Activated CD4-positive, alpha-beta memory T cell treated with anti-CD3 and anti-CD28 coated beads, Interleukin-2, amount 10 ng/mL, durations not matched to agents 7 days and 5 days (primary cell): ENCODE measurements at regions not wholly inside any gene's neighbourhood (a gene's known extent, or its start where the extent isn't known, plus 50 kb on each side); places are given as distances from the start of the nearest gene placed in this dataset.

ENCODE experiments used
- CTCF ChIA-PET: fragments of 350-600 bp; sonication (Branson Sonifier 250); formaldehyde crosslinking; loops from one replicate; lab custom pipeline; 2021; ENCODE audit warnings: antibody characterized with exemption, inconsistent platforms; lab: Charles Lee
- POLR2A ChIA-PET: fragments of 350-600 bp; sonication (Branson Sonifier 250); formaldehyde crosslinking; loops from one replicate; lab custom pipeline; 2021; ENCODE audit warnings: antibody characterized with exemption; lab: Charles Lee
- DNase-seq: peaks from one replicate; pipeline ENCODE4 v3.0.0-alpha.2; 2020
- H3K27ac Mint-ChIP-seq: one replicate; pipeline ENCODE4 v1.8.0; 2021; ENCODE audit warnings: mild to moderate bottlenecking, mixed read lengths
- H3K27me3 Mint-ChIP-seq: one replicate; pipeline ENCODE4 v1.8.0; 2021; ENCODE audit warnings: mixed read lengths
- H3K36me3 Mint-ChIP-seq: one replicate; pipeline ENCODE4 v1.8.0; 2021; ENCODE audit warnings: low read depth, mixed read lengths
- H3K4me1 Mint-ChIP-seq: one replicate; pipeline ENCODE4 v1.8.0; 2021; ENCODE audit warnings: mixed read lengths
- H3K4me3 Mint-ChIP-seq: one replicate; pipeline ENCODE4 v1.8.0; 2021; ENCODE audit warnings: mild to moderate bottlenecking, mixed read lengths
- H3K9me3 Mint-ChIP-seq: one replicate; pipeline ENCODE4 v1.8.0; 2021; ENCODE audit warnings: mixed read lengths

DNA sequence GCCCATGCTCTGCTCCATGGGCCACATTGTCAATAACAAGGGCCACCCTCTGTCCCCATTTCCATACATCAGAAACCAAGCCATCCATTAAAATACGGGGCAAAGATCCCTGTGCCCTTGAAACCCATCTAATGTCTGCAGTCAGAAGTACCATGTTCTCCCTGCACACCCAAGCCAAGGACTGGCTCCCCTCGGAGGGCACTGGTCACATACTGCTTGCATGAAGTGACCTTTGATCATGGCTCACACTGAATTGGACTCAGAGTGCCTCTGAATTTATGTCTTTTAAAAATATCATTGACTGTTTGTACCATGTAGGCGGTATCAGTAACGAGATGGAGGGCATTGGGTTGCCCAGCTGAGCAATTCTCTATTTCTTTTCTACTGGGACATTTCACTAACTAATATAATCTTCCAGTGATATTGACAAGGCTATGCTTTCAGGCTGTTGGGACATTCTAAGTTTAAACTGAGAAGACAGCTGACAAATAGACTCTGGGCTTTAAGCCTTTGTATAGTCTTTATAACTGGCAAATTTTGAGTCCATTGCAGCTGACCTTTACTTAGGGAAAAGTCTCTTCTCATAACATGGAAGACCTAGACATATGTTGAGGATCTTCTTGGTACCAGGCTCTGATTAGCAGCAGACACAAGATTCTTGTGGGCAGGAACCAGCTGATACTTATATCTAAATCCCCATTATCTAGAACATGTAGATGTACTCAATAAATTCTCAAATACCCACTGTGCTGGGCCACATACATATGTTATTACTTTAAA is 214.3 kb downstream of the MYCN start:
- Mint-ChIP-seq H3K27me3 (no peaks in the 10 kb centered on the region), H3K4me1 (no peaks in the 10 kb centered on the region), H3K4me3 (no peak overlapping the region), H3K36me3 (no peaks in the 10 kb centered on the region), H3K27ac (no peak overlapping the region), H3K9me3 (no peaks in the 10 kb centered on the region)
- no peak for DNase-seq
- ChIA-PET POLR2A (no interaction called here), CTCF (no interaction called here)

DNA sequence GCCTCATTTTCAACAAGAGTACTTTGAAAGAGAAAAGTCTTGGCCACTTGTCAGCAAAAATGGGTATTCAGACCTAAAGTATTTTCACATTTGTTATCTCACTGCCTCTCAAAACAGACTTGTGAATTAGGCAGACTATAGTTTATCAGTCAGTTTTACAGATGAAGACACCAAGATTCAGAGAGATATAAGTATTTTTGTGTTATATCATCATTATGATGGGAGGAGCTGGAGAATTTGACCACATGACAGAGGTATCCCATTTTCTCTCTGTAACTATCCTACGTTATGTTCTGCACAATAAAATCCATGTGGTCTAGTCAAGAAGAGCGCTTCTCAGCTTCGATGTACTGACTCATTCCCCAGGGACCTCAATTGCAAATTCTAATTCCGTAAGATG is 213.7 kb downstream of the MYCN start:
- H3K9me3 Mint-ChIP-seq: no peaks in the 10 kb centered on the region
- POLR2A ChIA-PET: no interaction called here
- H3K4me3 Mint-ChIP-seq: no peak overlapping the region
- CTCF ChIA-PET: no interaction called here
- no peak overlapping the region for H3K27ac Mint-ChIP-seq
- no peaks in the 10 kb centered on the region for H3K27me3 Mint-ChIP-seq
- no peaks in the 10 kb centered on the region for H3K36me3 Mint-ChIP-seq
- H3K4me1 Mint-ChIP-seq: no peaks in the 10 kb centered on the region
- DNase-seq: no peak

DNA sequence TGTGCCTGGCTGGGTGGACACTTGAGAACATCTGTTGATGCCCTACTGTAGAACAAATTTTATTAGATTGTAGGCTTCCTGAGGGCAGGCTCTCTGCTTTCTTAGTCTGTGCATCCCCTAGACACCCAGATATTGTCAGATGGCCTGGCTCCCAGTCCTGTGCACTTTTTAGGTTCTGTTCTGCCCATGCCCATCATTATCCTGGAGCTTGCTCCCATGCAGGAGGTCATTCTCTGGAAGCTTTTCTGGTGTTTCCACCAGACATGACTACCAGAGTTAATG is 213.3 kb downstream of the MYCN start:
- POLR2A ChIA-PET: no interaction called here
- no peak overlapping the region for H3K4me3 Mint-ChIP-seq
- CTCF ChIA-PET: no interaction called here
- H3K27ac Mint-ChIP-seq: no peak overlapping the region
- no peak for DNase-seq
- H3K36me3 Mint-ChIP-seq: no peaks in the 10 kb centered on the region
- H3K4me1 Mint-ChIP-seq: no peaks in the 10 kb centered on the region
- H3K27me3 Mint-ChIP-seq: no peaks in the 10 kb centered on the region
- H3K9me3 Mint-ChIP-seq: no peaks in the 10 kb centered on the region

DNA sequence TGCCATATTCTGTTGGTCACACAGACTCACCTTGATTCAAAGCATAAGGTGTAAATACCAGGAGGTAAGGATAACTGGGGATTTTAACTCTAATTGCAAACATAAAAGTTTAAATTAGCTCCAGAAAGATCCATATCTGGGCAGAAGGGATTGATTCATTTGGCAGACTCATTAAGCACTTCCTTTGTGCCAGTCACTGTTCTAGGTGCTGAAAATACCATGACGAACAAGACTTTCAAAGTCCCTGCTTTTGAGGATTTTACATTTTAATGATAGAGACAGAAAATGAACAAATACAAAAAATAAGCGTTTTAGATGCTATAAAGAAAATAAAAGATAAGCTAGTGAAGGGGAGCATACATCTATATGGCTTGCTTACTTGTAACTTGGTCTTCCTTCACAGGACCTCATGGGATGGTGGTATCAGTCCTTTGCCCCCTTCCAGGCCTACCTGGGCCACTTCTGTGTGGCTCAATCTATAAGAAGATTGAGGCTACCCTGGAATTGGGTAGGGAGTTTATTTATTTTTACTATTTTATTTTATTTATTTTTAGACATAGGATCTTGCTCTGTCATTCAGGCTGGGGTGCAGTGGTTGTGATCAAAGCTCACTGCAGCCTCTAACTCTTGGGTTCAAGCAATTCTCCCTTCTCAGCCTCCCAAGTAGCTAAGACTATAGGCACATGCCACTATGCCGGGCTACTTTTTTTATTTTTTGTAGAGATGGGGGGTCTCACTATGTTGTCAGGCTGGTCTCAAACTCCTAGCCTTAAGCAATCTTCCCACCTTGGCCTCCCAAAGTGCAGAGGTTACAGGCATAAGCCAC is 212.8 kb downstream of the MYCN start:
- Mint-ChIP-seq H3K36me3 (no peaks in the 10 kb centered on the region), H3K4me1 (no peaks in the 10 kb centered on the region), H3K9me3 (no peaks in the 10 kb centered on the region), H3K27ac (no peak overlapping the region), H3K4me3 (no peak overlapping the region), H3K27me3 (no peaks in the 10 kb centered on the region)
- POLR2A ChIA-PET: no interaction called here
- CTCF ChIA-PET: no interaction called here
- DNase-seq: no peak

DNA sequence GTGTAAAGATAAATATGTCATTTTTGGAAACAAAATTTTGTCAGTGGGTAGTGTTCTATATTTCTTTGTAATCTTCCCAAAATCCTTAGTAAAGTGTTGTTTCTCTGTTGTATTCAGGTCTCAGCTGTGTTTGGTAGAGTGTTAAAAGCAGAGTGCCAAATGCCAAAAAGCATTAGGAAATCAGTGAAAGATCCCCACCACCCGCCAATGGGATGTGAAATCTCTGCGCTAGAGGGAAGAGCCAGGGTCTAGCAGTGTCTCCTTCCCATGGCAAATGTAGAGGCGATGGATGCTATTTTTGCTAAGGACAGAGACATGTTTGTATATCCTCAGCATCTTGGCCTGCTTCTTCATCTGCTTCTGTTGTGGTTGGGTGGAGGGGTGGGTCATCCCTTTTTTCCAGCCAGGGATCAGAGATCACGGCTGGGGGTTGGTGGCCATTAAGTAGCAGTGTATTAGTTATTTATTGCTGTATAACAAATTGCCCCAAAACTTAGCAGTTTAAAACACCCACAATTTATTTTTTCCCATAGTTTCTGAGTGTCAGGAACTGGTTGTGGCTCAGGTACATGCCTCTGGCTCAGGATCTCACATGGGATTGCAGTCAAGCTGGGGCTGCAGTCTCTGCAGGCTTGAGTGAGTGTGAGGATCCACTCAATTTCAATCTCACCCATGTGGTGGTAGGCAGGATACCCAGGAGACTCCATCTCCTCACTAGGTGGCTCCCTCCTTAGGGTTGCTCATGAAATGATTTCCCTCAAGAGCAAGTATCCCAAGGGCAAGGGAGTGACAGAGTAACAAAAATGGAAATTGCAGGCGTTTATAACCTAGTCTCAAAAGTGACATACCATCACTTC is 211.9 kb downstream of the MYCN start:
- ChIA-PET CTCF (no interaction called here), POLR2A (no interaction called here)
- Mint-ChIP-seq H3K27ac (no peak overlapping the region), H3K4me3 (no peak overlapping the region), H3K9me3 (no peaks in the 10 kb centered on the region), H3K27me3 (no peaks in the 10 kb centered on the region), H3K4me1 (no peaks in the 10 kb centered on the region), H3K36me3 (no peaks in the 10 kb centered on the region)
- no peak for DNase-seq

DNA sequence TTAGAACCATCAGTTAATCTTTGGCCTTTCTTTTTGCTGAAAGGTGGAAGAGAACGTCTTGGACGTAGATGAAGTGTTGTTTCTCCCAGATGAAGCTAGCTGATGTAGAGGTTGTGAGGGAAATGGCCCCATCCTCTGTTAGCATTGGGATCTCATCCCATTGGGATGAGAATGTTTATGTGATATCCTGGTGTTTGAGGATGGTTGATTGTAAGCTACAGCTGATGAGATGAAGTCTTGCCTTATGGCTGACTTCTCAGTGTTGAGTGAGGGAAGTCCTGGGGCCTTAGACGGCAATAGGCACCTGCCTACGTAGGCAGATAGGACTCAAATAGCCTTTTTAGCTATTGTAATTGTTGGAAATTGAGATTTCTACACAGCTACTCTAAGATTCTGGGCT is 211.3 kb downstream of the MYCN start:
- no peak for DNase-seq

DNA sequence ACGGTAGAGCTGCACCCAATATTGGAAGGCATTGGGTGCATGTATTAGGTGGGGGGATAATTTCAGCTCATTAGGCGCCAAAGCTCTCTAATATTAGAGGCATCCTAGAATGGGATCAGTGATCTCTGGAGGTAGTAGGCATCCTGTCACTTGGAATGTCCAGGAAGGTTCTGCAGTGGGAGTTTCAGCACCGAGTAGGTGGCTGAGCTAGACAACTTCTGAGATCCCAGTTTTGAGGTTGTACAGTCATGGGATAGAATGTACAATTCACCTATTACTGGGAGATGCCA is 210.9 kb downstream of the MYCN start:
- CTCF ChIA-PET: interaction anchor here (0.7 kb wide), 1 partner anchor 754 kb away, joined by 4 read pairs; no protein-coding TSS in a partner anchor

More for the DNA sequence above, 211.3 kb downstream of the MYCN start:
- Mint-ChIP-seq H3K4me3 (no peak overlapping the region), H3K27ac (no peak overlapping the region), H3K36me3 (no peaks in the 10 kb centered on the region), H3K4me1 (no peaks in the 10 kb centered on the region), H3K9me3 (no peaks in the 10 kb centered on the region), H3K27me3 (no peaks in the 10 kb centered on the region)
- ChIA-PET CTCF (no interaction called here), POLR2A (no interaction called here)

DNA sequence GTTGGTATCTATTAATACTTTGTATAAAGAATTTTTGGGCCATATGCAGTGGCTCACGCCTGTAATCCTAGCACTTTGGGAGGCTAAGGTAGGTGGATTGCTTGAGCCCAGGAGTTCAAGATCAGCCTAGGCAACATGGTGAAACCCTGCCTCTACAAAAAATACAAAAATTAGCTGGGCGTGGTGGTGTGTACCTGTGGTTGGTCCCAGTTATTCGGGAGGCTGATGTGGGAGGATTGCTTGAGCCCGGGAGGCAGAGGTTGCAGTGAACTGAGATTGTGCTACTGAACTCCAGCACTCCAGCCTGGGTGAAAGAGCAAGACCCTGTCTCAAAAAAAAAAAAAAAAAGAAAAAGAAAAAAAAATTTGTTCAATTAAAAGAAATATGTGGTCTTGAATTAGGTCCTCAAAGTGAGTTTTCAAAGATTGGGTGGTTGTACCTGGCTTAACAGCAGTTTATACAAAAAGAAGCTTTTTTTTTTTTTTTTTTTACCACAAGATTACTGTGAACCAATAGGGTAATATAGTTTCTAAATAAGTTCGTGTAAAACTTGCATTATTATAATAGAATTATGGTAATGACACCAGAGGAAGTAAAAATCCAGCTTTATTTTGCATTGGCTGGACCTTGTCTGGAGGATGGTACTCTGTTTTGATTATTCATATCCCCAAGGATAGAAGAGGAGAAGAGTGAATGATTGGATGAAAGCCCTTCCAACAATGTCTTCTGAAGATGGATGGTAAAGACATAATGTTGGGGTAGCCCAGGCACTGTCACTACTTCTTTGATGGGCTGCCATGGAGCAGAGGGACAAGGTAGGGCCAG is 210.3 kb downstream of the MYCN start:
- Mint-ChIP-seq H3K4me1 (no peaks in the 10 kb centered on the region), H3K9me3 (no peaks in the 10 kb centered on the region), H3K36me3 (no peaks in the 10 kb centered on the region), H3K4me3 (no peak overlapping the region), H3K27ac (no peak overlapping the region), H3K27me3 (no peaks in the 10 kb centered on the region)
- DNase-seq: no peak
- ChIA-PET CTCF (interaction anchor here (0.7 to 1.2 kb wide), 3 partner anchors 13 to 753 kb away, joined by 3 to 4 read pairs (median 3); no protein-coding TSS in a partner anchor), POLR2A (interaction anchor here (0.7 kb wide), 1 partner anchor 10 kb away, joined by 3 read pairs; no protein-coding TSS in a partner anchor)

More for the DNA sequence above, 210.9 kb downstream of the MYCN start:
- POLR2A ChIA-PET: no interaction called here
- H3K27me3 Mint-ChIP-seq: no peaks in the 10 kb centered on the region
- no peak for DNase-seq
- no peak overlapping the region for H3K4me3 Mint-ChIP-seq
- H3K4me1 Mint-ChIP-seq: no peaks in the 10 kb centered on the region
- H3K9me3 Mint-ChIP-seq: no peaks in the 10 kb centered on the region
- H3K27ac Mint-ChIP-seq: no peak overlapping the region
- no peaks in the 10 kb centered on the region for H3K36me3 Mint-ChIP-seq

DNA sequence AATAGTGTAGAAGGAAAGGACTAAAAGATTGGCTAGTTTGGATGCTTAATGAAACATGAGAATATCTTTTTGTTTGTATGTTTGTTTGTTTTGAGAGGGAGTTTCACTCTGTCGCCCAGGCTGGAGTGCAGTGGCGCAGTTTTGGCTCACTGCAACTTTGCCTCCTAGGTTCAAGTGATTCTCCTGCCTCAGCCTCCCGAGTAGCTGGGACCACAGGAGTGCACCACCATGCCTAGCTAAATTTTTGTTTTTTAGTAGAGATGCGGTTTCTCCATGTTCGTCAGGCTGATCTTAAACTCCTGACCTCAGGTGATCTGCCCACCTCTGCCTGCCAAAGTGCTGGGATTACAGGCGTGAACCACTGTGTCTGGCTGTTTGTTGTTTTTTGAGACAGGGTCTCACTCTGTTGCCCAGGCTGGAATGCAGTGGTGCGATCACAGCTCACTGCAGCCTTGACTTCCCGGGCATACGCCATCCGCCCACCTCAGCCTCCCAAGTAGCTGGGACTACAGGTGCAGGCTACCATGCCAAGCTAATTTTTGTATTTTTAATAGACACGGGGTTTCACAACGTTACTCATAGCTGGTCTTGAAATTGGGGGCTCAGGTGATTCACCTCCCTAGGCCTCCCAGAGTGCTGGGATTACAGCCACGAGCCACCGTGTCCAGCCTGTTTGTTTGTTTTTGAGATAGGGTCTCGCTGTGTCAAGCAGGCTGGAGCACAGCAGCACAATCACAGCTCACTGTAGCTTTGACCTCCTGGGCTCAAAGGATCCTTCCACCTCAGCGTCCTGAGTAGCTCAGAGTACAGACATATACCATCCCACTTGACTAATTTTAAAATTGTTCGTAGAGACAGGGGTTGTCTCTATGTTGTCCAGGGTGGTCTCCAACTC is 209.2 kb downstream of the MYCN start:
- H3K27ac Mint-ChIP-seq: no peak overlapping the region
- peak; percentile 22 for DNase-seq
- ChIA-PET CTCF (interaction anchor here (0.9 to 1.2 kb wide), 3 partner anchors 12 to 607 kb away, joined by 3 read pairs; no protein-coding TSS in a partner anchor), POLR2A (interaction anchor here (0.7 kb wide), 1 partner anchor 9 kb away, joined by 3 read pairs; no protein-coding TSS in a partner anchor)
- no peak overlapping the region for H3K4me3 Mint-ChIP-seq
- no peaks in the 10 kb centered on the region for H3K36me3 Mint-ChIP-seq
- H3K9me3 Mint-ChIP-seq: no peaks in the 10 kb centered on the region
- no peaks in the 10 kb centered on the region for H3K27me3 Mint-ChIP-seq
- no peaks in the 10 kb centered on the region for H3K4me1 Mint-ChIP-seq

DNA sequence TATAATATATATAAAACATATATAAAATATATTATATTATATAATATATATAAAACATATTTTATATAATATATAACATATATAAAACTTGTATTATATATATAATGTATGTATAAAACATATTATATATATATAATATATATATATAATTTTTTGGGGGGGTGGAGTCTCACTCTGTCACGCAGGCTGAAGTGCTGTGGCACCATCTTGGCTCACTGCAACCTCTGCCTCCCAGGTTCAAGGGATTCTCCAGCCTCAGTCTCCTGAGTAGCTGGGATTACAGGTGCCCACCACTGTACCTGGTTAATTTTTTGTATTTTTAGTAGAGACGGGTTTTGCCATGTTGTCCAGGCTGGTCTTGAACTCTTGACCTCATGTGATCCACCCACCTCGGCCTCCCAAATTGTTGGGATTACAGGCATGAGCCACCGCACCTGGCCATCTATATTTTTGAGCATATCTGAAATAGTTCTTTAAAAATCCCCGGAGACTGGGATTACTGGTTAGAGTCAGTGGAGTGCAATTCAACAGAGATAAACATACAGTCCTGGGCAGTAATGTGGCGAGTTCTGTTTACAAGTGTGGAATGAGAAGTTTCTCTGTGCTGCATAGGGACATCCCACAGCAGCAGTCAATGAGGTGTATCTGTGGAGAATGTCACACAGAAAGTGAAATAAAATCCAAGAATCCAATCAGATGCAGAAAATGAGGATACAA is 208.4 kb downstream of the MYCN start:
- POLR2A ChIA-PET: no interaction called here

More for the DNA sequence above, 208.4 kb downstream of the MYCN start:
- no peaks in the 10 kb centered on the region for H3K4me1 Mint-ChIP-seq
- H3K9me3 Mint-ChIP-seq: no peaks in the 10 kb centered on the region
- peak; percentile 22 for DNase-seq
- no peak overlapping the region for H3K4me3 Mint-ChIP-seq
- H3K36me3 Mint-ChIP-seq: no peaks in the 10 kb centered on the region
- CTCF ChIA-PET: interaction anchor here (1.1 kb wide), 1 partner anchor 608 kb away, joined by 3 read pairs; no protein-coding TSS in a partner anchor
- H3K27me3 Mint-ChIP-seq: no peaks in the 10 kb centered on the region
- no peak overlapping the region for H3K27ac Mint-ChIP-seq
